Vagina (tissue), 2 donors: ENCODE measurements at regions not wholly inside any gene's neighbourhood (a gene's known extent, or its start where the extent isn't known, plus 50 kb on each side); places are given as distances from the start of the nearest gene placed in this dataset.

Experiments
- POLR2AphosphoS5 ChIP-seq, 2 donors: sonication (generic); formaldehyde crosslinking; IDR thresholded peaks; one replicate each; pipeline ENCODE4 v1.9.0; 2017; ENCODE audit warnings: antibody characterized with exemption in 2 of 2, mild to moderate bottlenecking in 2 of 2, low read depth in 1 of 2; ENCODE audit not compliant: insufficient read depth in 1 of 2
- TF ChIP-seq, protein P1 (sequence below), 3 experiments: fragments of 450-650 bp in 2 of 3; fragments of 200-600 bp in 1 of 3; sonication (generic) in 1 of 3; IDR thresholded peaks; one replicate each; pipeline ENCODE4 v1.5.1; 2017 to 2019; ENCODE audit warnings: antibody characterized with exemption in 3 of 3, mild to moderate bottlenecking in 2 of 3, moderate library complexity in 2 of 3

DNA sequence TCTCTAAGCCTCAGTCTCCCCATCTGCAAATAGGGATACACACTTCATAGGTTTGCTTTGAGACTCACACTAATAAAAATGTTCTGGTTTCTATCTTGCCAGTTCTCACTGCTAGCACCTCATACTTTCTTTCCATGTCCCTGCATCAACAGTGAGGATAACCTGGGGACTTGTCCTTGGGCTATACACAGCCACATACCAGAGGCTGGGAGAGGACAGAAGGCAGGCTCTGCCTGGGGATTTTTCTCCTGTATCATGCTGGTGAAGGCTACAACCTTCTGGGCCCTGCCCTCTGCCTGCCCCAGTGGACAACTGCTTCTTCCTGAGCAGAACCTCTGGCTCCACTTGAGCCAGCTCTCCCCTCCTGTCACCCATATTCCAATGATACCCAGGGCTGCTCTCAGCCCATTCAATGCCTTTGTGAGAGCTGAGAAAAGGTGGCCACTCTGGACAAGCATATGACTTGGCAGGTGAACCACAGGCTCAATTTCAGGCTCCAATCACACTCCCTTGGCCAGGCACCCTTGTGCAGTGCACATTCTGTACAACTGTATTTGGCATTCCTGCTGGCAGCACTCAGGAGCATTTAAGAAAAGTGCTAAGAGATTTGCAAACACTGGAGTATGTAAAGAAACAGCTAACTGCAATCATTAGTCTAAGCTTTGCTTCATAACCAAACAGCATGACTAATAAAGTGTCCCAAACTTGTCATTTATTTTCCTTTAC lies 135.8 kb upstream of the VRK1 start:
- TF ChIP-seq, protein P1, sequence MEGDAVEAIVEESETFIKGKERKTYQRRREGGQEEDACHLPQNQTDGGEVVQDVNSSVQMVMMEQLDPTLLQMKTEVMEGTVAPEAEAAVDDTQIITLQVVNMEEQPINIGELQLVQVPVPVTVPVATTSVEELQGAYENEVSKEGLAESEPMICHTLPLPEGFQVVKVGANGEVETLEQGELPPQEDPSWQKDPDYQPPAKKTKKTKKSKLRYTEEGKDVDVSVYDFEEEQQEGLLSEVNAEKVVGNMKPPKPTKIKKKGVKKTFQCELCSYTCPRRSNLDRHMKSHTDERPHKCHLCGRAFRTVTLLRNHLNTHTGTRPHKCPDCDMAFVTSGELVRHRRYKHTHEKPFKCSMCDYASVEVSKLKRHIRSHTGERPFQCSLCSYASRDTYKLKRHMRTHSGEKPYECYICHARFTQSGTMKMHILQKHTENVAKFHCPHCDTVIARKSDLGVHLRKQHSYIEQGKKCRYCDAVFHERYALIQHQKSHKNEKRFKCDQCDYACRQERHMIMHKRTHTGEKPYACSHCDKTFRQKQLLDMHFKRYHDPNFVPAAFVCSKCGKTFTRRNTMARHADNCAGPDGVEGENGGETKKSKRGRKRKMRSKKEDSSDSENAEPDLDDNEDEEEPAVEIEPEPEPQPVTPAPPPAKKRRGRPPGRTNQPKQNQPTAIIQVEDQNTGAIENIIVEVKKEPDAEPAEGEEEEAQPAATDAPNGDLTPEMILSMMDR (IDR thresholded peaks at IDR 0.05) = no peak
- TF ChIP-seq POLR2AphosphoS5 (IDR thresholded peaks at IDR 0.05; ENCODE audit: insufficient read depth in 1 of 2, low read depth in 1 of 2) = no peak
